GM19395 (cell line): ENCODE measurements at regions not wholly inside any gene's neighbourhood (a gene's known extent, or its start where the extent isn't known, plus 50 kb on each side); places are given as distances from the start of the nearest gene placed in this dataset.

ENCODE experiments used
- ATAC-seq: cut with Tn5 transposase; IDR thresholded peaks from one replicate; pipeline ENCODE4 v1.9.1; 2021; ENCODE audit warnings: mild to moderate bottlenecking, moderate library complexity; ENCODE audit not compliant: unreplicated experiment

- ATAC-seq = no peak
These were observed 156.4 kb upstream of the KL start for GRCh38 chr13:32859707-32860292.

- ATAC-seq = no peak
These were observed 154.9 kb upstream of the KL start for GRCh38 chr13:32861304-32861703.

- no peak for ATAC-seq
These were observed 152.6 kb upstream of the KL start for GRCh38 chr13:32863596-32863995.

- ATAC-seq = no peak
These were observed 149.3 kb upstream of the KL start for GRCh38 chr13:32866921-32867320.

- ATAC-seq = no peak
These were observed 138.7 kb upstream of the KL start for GRCh38 chr13:32877491-32877890.

GRCh38 chr13:32878163-32878562, 138.1 kb upstream of the KL start:
- ATAC-seq = no peak

- ATAC-seq = no peak
These were observed 135.6 kb upstream of the KL start for GRCh38 chr13:32880636-32881035.

- no peak for ATAC-seq
These were observed 135.0 kb upstream of the KL start for GRCh38 chr13:32881074-32881776.

GRCh38 chr13:32881777-32882145, 134.5 kb upstream of the KL start:
- ATAC-seq = no peak

- ATAC-seq = no peak
These were observed 133.5 kb upstream of the KL start for GRCh38 chr13:32882691-32883090.

GRCh38 chr13:32883474-32883873, 132.7 kb upstream of the KL start:
- no peak for ATAC-seq

GRCh38 chr13:32887617-32888016, 128.6 kb upstream of the KL start:
- ATAC-seq = no peak

GRCh38 chr13:32889986-32890565, 126.1 kb upstream of the KL start:
- ATAC-seq = no peak

GRCh38 chr13:32893176-32893575, 123.0 kb upstream of the KL start:
- no peak for ATAC-seq

GRCh38 chr13:32894589-32895001, 121.6 kb upstream of the KL start:
- no peak for ATAC-seq

GRCh38 chr13:32895296-32895695, 120.9 kb upstream of the KL start:
- no peak for ATAC-seq

- ATAC-seq = no peak
These were observed 118.9 kb upstream of the KL start for GRCh38 chr13:32897296-32897695.

- no peak for ATAC-seq
These were observed 114.0 kb upstream of the KL start for GRCh38 chr13:32902029-32902780.

- ATAC-seq = no peak
These were observed 113.3 kb upstream of the KL start for GRCh38 chr13:32902874-32903273.

- no peak for ATAC-seq
These were observed 112.5 kb upstream of the KL start for GRCh38 chr13:32903720-32904119.

GRCh38 chr13:32904266-32904665, 112.0 kb upstream of the KL start:
- no peak for ATAC-seq
